HCT116 (cell line): ENCODE measurements at regions not wholly inside any gene's neighbourhood (a gene's known extent, or its start where the extent isn't known, plus 50 kb on each side); places are given as distances from the start of the nearest gene placed in this dataset.
A peak's percentile ranks its signal among the peaks of the same experiment; 100 is the strongest.

Source experiments
- ATAC-seq: fragments of 200-7000 bp; cut with Tn5 transposase; 2 replicates; pipeline ENCODE4 v1.9.1; 2020; ENCODE audit warnings: mild to moderate bottlenecking, moderate library complexity
- BruUV-seq: library from RNA; stranded (reverse); fragments of 400-500 nt; replicated peaks from 2 replicates; lab custom pipeline; 2021; lab: Mats Ljungman, UMichigan
- CTCF ChIA-PET: fragments of 300-600 bp; sonication (Branson Sonifier 250); formaldehyde crosslinking; loops from one replicate; lab custom pipeline; 2021; ENCODE audit warnings: antibody characterized with exemption; lab: Charles Lee
- POLR2A ChIA-PET: fragments of 300-600, 350-600 bp; sonication (Branson Sonifier 250); formaldehyde crosslinking; loops from one replicate; lab custom pipeline; 2021; ENCODE audit warnings: antibody characterized with exemption; lab: Charles Lee
- RAD21 ChIA-PET, 2 experiments: fragments of 300-600 bp; sonication (Branson Sonifier 250); formaldehyde crosslinking; loops; one replicate each; lab custom pipeline; 2023; ENCODE audit warnings: low total read pairs in 2 of 2; ENCODE audit not compliant: uncharacterized antibody in 2 of 2, unreplicated experiment in 2 of 2, low non-redundant PET in 1 of 2; lab: Charles Lee
- DNase-seq: peaks from one replicate; pipeline ENCODE4 v3.0.0-alpha.2; 2010; ENCODE audit warnings: low read depth, low spot score
- H2AFZ ChIP-seq: fragments of 200-600 bp; shearing (Covaris generic), sonication (generic); 2 replicates; pipeline ENCODE4 v1.6.1; 2017; ENCODE audit warnings: low read depth, mixed run types, mixed read lengths, antibody characterized with exemption, low read length; ENCODE audit not compliant: poor library complexity, severe bottlenecking
- H3K27ac ChIP-seq: 2 replicates; pipeline ENCODE4 v1.5.1; 2012; ENCODE audit warnings: low read depth, low read length
- H3K27me3 ChIP-seq: fragments of 200-600 bp; sonication (generic); 2 replicates; pipeline ENCODE4 v1.6.1; 2016; ENCODE audit warnings: mixed run types, low read length, mixed read lengths; ENCODE audit not compliant: insufficient read depth
- H3K36me3 ChIP-seq, 2 experiments: fragments of 200-500 bp in 1 of 2; fragments of 200-600 bp in 1 of 2; sonication (Bioruptor generic) in 1 of 2; sonication (generic) in 1 of 2; 2 replicates each; pipeline versions ENCODE4 v1.5.1 to v1.6.1; 2014 to 2016; ENCODE audit warnings: low read length in 2 of 2, inconsistent platforms in 1 of 2, mixed read lengths in 1 of 2, mixed run types in 1 of 2; ENCODE audit not compliant: insufficient read depth in 2 of 2, control insufficient read depth in 1 of 2
- H3K4me1 ChIP-seq, 2 experiments: fragments of 200-600 bp in 1 of 2; sonication (generic) in 1 of 2; 2 replicates each; pipeline versions ENCODE4 v1.5.1 to v1.6.1; 2012 to 2017; ENCODE audit warnings: low read length in 2 of 2, inconsistent platforms in 1 of 2, mild to moderate bottlenecking in 1 of 2, mixed read lengths in 1 of 2, mixed run types in 1 of 2, moderate library complexity in 1 of 2; ENCODE audit not compliant: insufficient read depth in 2 of 2, control insufficient read depth in 1 of 2
- H3K4me2 ChIP-seq: fragments of 200-600 bp; sonication (generic); 2 replicates; pipeline ENCODE4 v1.6.1; 2017; ENCODE audit warnings: mixed run types, low read length, mixed read lengths
- H3K4me3 ChIP-seq, 2 experiments: fragments of 200-600 bp in 1 of 2; sonication (generic) in 1 of 2; replicated peaks in 1 of 2; 2 replicates each; pipeline ENCODE4 v1.5.1; 2011 to 2016; ENCODE audit warnings: low read length in 2 of 2, control low read depth in 1 of 2, low read depth in 1 of 2, mild to moderate bottlenecking in 1 of 2, mixed read lengths in 1 of 2, mixed run types in 1 of 2
- H3K79me2 ChIP-seq: fragments of 200-600 bp; sonication (generic); 2 replicates; pipeline ENCODE4 v1.6.1; 2017; ENCODE audit warnings: mild to moderate bottlenecking, mixed run types, low read length, moderate library complexity, mixed read lengths; ENCODE audit not compliant: insufficient read depth
- H3K9ac ChIP-seq: fragments of 200-600 bp; sonication (generic); 2 replicates; pipeline ENCODE4 v1.6.1; 2016; ENCODE audit warnings: low read length, mixed read lengths
- H3K9me2 ChIP-seq: fragments of 200-600 bp; sonication (generic), shearing (Covaris generic); 2 replicates; pipeline ENCODE4 v1.6.1; 2017; ENCODE audit warnings: mixed run types, mild to moderate bottlenecking, moderate library complexity; ENCODE audit not compliant: insufficient read depth
- H3K9me3 ChIP-seq, 2 experiments: fragments of 200-500 bp in 1 of 2; fragments of 200-600 bp in 1 of 2; sonication (Bioruptor generic) in 1 of 2; sonication (generic) in 1 of 2; 2 replicates each; pipeline ENCODE4 v1.6.1; 2014 to 2017; ENCODE audit warnings: low read length in 2 of 2, mixed read lengths in 2 of 2, inconsistent platforms in 1 of 2, low read depth in 1 of 2, mild to moderate bottlenecking in 1 of 2, mixed run types in 1 of 2, moderate library complexity in 1 of 2; ENCODE audit not compliant: control insufficient read depth in 1 of 2, insufficient read depth in 1 of 2
- H4K20me1 ChIP-seq: fragments of 200-600 bp; sonication (generic), shearing (Covaris generic); 2 replicates; pipeline ENCODE4 v1.6.1; 2017; ENCODE audit warnings: mixed run types, mild to moderate bottlenecking, moderate library complexity; ENCODE audit not compliant: insufficient read depth
- CEBPB ChIP-seq: IDR thresholded peaks from 2 replicates; pipeline ENCODE4 v1.6.1; 2012; ENCODE audit warnings: low read depth
- EGR1 ChIP-seq: IDR thresholded peaks from 2 replicates; pipeline ENCODE4 v1.6.1; 2012; ENCODE audit warnings: low read depth
- EZH2 ChIP-seq: fragments of 200-600 bp; sonication (generic); IDR thresholded peaks from 2 replicates; pipeline ENCODE4 v1.6.1; 2017; ENCODE audit warnings: antibody characterized with exemption, mixed run types
- EZH2phosphoT487 ChIP-seq: fragments of 200-600 bp; IDR thresholded peaks from 2 replicates; pipeline ENCODE4 v1.6.1; 2018; ENCODE audit warnings: antibody characterized with exemption, borderline replicate concordance
- FOSL1 ChIP-seq: IDR thresholded peaks from 2 replicates; pipeline ENCODE4 v1.6.1; 2012; ENCODE audit warnings: low read depth
- JUND ChIP-seq: IDR thresholded peaks from 2 replicates; pipeline ENCODE4 v1.6.1; 2012
- POLR2A ChIP-seq: IDR thresholded peaks from 2 replicates; pipeline ENCODE4 v1.7.0; 2011; ENCODE audit warnings: borderline replicate concordance; ENCODE audit not compliant: insufficient read depth, insufficient read length; ENCODE audit errors: extremely low read depth
- POLR2AphosphoS5 ChIP-seq: IDR thresholded peaks from 2 replicates; pipeline ENCODE4 v1.6.1; 2011; ENCODE audit warnings: mild to moderate bottlenecking, low read depth, low read length, moderate library complexity
- RAD21 ChIP-seq: IDR thresholded peaks from 2 replicates; pipeline ENCODE4 v1.6.1; 2012; ENCODE audit warnings: low read depth, mild to moderate bottlenecking
- REST ChIP-seq: IDR thresholded peaks from 2 replicates; pipeline ENCODE4 v1.6.1; 2012; ENCODE audit warnings: low read depth
- SRF ChIP-seq: IDR thresholded peaks from 2 replicates; pipeline ENCODE4 v1.6.1; 2012; ENCODE audit warnings: low read depth
- TCF7L2 ChIP-seq: IDR thresholded peaks from 2 replicates; pipeline ENCODE4 v1.7.0; 2011; ENCODE audit warnings: borderline replicate concordance, inconsistent platforms; ENCODE audit not compliant: insufficient read depth, insufficient read length; ENCODE audit errors: extremely low read depth
- YY1 ChIP-seq: IDR thresholded peaks from 2 replicates; pipeline ENCODE4 v1.6.1; 2011; ENCODE audit warnings: low read length, low read depth, moderate library complexity, mild to moderate bottlenecking; ENCODE audit not compliant: insufficient replicate concordance; ENCODE audit errors: extremely low read depth
- ZFX ChIP-seq: fragments of 450-650 bp; IDR thresholded peaks from 2 replicates; pipeline ENCODE4 v1.6.1; 2017
- intact Hi-C: fragments of 100-400 bp; cut with micrococcal nuclease; formaldehyde crosslinking; loops from 2 replicates; pipeline ENCODE4 v1.10.0; 2022
- TF ChIP-seq, protein P1 (sequence below), 3 experiments: fragments of 200-600 bp in 1 of 3; sonication (generic) in 1 of 3; IDR thresholded peaks in 2 of 3; conservative IDR thresholded peaks in 1 of 3; 2 replicates each; pipeline ENCODE4 v1.5.1; 2012 to 2017; ENCODE audit warnings: low read depth in 2 of 3, low read length in 2 of 3, antibody characterized with exemption in 1 of 3, borderline replicate concordance in 1 of 3, control low read depth in 1 of 3, mild to moderate bottlenecking in 1 of 3, mixed read lengths in 1 of 3, mixed run types in 1 of 3, moderate library complexity in 1 of 3; ENCODE audit not compliant: insufficient read depth in 1 of 3
- TF ChIP-seq, protein P2 (sequence below): IDR thresholded peaks from 2 replicates; pipeline ENCODE4 v1.6.1; 2012

DNA sequence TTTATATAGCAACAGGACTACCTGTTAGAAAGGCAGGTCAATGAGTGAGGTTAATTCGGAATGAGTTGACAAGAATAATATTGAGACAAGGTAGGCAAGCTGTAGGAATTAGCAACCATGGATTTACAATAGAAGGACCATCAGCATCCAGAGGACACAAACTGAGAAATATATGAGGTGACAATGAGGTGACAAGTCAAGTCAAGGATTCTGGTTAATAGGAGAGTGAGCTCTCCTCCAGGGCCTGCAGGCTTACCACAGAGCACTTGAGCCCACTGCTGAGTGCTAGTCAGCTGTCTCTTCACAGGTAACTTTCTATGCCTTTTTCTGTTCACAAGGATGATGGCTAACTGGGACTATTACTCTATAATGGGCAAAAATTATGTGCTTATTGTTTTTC is 227.2 kb downstream of the MRPS30 start (continued):
- TF ChIP-seq, protein P1, sequence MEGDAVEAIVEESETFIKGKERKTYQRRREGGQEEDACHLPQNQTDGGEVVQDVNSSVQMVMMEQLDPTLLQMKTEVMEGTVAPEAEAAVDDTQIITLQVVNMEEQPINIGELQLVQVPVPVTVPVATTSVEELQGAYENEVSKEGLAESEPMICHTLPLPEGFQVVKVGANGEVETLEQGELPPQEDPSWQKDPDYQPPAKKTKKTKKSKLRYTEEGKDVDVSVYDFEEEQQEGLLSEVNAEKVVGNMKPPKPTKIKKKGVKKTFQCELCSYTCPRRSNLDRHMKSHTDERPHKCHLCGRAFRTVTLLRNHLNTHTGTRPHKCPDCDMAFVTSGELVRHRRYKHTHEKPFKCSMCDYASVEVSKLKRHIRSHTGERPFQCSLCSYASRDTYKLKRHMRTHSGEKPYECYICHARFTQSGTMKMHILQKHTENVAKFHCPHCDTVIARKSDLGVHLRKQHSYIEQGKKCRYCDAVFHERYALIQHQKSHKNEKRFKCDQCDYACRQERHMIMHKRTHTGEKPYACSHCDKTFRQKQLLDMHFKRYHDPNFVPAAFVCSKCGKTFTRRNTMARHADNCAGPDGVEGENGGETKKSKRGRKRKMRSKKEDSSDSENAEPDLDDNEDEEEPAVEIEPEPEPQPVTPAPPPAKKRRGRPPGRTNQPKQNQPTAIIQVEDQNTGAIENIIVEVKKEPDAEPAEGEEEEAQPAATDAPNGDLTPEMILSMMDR (IDR thresholded peaks at IDR 0.05 in 2 of 3, conservative IDR thresholded peaks at IDR 0.05 in 1 of 3; ENCODE audit: borderline replicate concordance in 1 of 3, insufficient read depth in 1 of 3, low read depth in 2 of 3, low read length in 2 of 3): no peak
- TF ChIP-seq JUND: no peak
- no peak for TF ChIP-seq EZH2
- TF ChIP-seq, protein P2, sequence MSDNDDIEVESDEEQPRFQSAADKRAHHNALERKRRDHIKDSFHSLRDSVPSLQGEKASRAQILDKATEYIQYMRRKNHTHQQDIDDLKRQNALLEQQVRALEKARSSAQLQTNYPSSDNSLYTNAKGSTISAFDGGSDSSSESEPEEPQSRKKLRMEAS: no peak
- TF ChIP-seq SRF: no peak
- TF ChIP-seq ZFX: no peak
- no peak for TF ChIP-seq TCF7L2
- TF ChIP-seq, all 23 proteins: peak for 0

DNA sequence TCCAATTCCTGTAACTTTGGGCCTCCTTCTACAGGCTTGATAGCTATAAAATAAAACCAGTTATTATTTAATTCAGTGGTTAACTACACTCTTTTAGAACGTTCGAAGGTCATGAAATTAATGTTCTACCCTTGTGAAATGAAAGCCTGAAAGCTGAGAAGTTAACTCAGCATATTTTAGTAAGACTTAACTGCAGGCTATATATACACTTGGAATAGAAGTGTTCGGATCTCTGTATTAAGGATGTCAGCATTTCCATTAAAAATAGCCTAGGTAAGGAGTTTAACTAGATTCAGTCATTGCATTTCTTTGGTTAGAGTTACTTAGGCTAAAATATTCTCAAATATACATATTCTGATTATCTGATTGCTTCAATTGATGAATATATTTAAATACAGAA is 229.2 kb downstream of the MRPS30 start:
- no peaks in the 10 kb centered on the region for H3K9me3 ChIP-seq
- ChIA-PET CTCF (interaction anchor here (0.6 to 3.3 kb wide), 11 partner anchors 14 to 758 kb away, joined by 3 to 28 read pairs (median 3); no protein-coding TSS in a partner anchor), POLR2A (no interaction called here), RAD21 (interaction anchor here (0.7 to 3.3 kb wide), 6 partner anchors 175 to 483 kb away, joined by 3 to 12 read pairs (median 4); no protein-coding TSS in a partner anchor)
- peak overlapping the region; percentile 81 for H2AFZ ChIP-seq
- no peak overlapping the region for H3K4me2 ChIP-seq
- no TSS peak for BruUV-seq
- ATAC-seq (no peak), DNase-seq (no peak)
- H3K9ac ChIP-seq: no peak overlapping the region
- intact Hi-C loops: loop anchor here (1.0 to 5.0 kb wide), 4 partner anchors 176 to 737 kb away; no protein-coding TSS in a partner anchor
- H3K4me1 ChIP-seq: peaks cover 0 to 5% of the 10 kb centered on the region in 2 experiments; a peak in 2 of 4 replicates
- H3K9me2 ChIP-seq: no peaks in the 10 kb centered on the region
- no peaks in the 10 kb centered on the region for H3K27me3 ChIP-seq
- no peak overlapping the region for H3K4me3 ChIP-seq
- H4K20me1 ChIP-seq: no peaks in the 10 kb centered on the region
- H3K27ac ChIP-seq: no peak overlapping the region
- no peaks in the 10 kb centered on the region for H3K79me2 ChIP-seq
- no peaks in the 10 kb centered on the region for H3K36me3 ChIP-seq
- TF ChIP-seq FOSL1 (no peak), EZH2phosphoT487 (no peak), RAD21 (no peak), CEBPB (no peak), POLR2AphosphoS5 (no peak), ZFX (no peak), YY1 (no peak), REST (no peak), TCF7L2 (no peak), EZH2 (no peak), POLR2A (no peak), EGR1 (no peak)
- TF ChIP-seq, protein P1 (IDR thresholded peaks at IDR 0.05 in 2 of 3, conservative IDR thresholded peaks at IDR 0.05 in 1 of 3; ENCODE audit: borderline replicate concordance in 1 of 3, insufficient read depth in 1 of 3, low read depth in 2 of 3, low read length in 2 of 3): no peak
